ENCODE measurements at regions not wholly inside any gene's neighbourhood (a gene's known extent, or its start where the extent isn't known, plus 50 kb on each side); places are given as distances from the start of the nearest gene placed in this dataset.

DNA sequence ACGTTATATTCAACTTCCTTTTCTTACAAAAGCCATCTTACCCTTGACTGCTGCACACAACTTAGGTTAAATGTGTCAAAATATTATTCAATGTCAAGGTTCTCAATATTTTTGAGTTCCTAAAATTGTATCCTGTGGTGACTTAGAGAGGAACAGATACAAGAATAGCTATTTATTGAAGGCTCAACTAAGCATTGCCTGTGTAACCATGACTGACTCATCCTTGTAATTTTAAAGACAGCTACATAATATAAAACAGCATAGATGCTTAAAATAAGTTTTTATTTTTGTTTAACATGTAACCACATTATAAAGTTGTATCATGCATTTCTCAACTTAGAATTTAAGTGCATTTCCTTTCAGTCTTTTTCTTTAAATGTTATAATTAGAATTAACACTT lies 312.9 kb upstream of the RGMB start:
- TF ChIP-seq, protein P1, sequence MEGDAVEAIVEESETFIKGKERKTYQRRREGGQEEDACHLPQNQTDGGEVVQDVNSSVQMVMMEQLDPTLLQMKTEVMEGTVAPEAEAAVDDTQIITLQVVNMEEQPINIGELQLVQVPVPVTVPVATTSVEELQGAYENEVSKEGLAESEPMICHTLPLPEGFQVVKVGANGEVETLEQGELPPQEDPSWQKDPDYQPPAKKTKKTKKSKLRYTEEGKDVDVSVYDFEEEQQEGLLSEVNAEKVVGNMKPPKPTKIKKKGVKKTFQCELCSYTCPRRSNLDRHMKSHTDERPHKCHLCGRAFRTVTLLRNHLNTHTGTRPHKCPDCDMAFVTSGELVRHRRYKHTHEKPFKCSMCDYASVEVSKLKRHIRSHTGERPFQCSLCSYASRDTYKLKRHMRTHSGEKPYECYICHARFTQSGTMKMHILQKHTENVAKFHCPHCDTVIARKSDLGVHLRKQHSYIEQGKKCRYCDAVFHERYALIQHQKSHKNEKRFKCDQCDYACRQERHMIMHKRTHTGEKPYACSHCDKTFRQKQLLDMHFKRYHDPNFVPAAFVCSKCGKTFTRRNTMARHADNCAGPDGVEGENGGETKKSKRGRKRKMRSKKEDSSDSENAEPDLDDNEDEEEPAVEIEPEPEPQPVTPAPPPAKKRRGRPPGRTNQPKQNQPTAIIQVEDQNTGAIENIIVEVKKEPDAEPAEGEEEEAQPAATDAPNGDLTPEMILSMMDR (IDR thresholded peaks at IDR 0.05), result no peak
- no peak for TF ChIP-seq POLR2A (IDR thresholded peaks at IDR 0.05)
